ENCODE measurements at regions not wholly inside any gene's neighbourhood (a gene's known extent, or its start where the extent isn't known, plus 50 kb on each side); places are given as distances from the start of the nearest gene placed in this dataset.

DNA sequence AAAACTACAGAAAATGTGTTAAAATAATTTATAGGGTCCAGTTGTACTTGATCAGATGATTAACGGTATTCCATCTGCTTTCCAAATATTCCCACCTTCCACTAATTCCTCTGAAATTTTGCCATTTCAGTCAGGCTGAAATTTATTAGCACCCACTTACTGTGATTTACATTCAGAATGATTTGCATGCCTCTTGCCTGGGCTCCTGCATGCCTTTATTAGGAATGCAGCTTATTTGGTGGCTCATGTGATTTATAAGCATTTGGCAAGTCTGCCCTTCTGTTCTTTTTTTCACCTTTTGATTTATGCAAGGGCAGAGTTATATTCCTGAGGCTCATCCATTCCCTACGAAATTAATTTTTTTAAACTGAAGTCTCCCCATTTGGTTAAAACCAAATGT is 1594.5 kb upstream of the PIK3C3 start:
- H3K27me3 ChIP-seq (ENCODE audit: control insufficient read depth in 4 of 4, insufficient read depth in 4 of 4, low read length in 3 of 4), result no peaks in the 10 kb centered on the region
- H3K9me3 ChIP-seq (ENCODE audit: control insufficient read depth in 4 of 4, low read length in 3 of 4), result no peaks in the 10 kb centered on the region
- WGBS, result 57% methylated on average over 2 of the region's 2 CpGs
- H3K27ac ChIP-seq (ENCODE audit: low read depth in 1 of 2, low read length in 2 of 2), result no peak overlapping the region
- H3K36me3 ChIP-seq (ENCODE audit: control insufficient read depth in 4 of 4, insufficient read depth in 3 of 4, low read depth in 1 of 4, low read length in 3 of 4), result no peaks in the 10 kb centered on the region
- H3K4me3 ChIP-seq (ENCODE audit: low read depth in 1 of 3, low read length in 3 of 3), result no peak overlapping the region
- no peak overlapping the region for H3K9ac ChIP-seq (ENCODE audit: low read depth in 1 of 2, low read length in 2 of 2)
- TF ChIP-seq HNF4A (conservative IDR thresholded peaks at IDR 0.05) (no peak), EGR1 (IDR thresholded peaks at IDR 0.05; ENCODE audit: low read depth in 2 of 2) (no peak), NR2F2 (IDR thresholded peaks at IDR 0.05) (no peak)
- no peak for DNase-seq (ENCODE audit: low spot score)
- H3K4me1 ChIP-seq (ENCODE audit: control insufficient read depth in 4 of 4, insufficient read depth in 4 of 4, low read length in 3 of 4), result no peaks in the 10 kb centered on the region

GRCh38 chr18:40357536-40357935 is 1597.5 kb upstream of the PIK3C3 start:
- H3K27me3 ChIP-seq (ENCODE audit: control insufficient read depth in 4 of 4, insufficient read depth in 4 of 4, low read length in 3 of 4), result no peaks in the 10 kb centered on the region
- 80% methylated on average over 2 of the region's 2 CpGs for WGBS
- TF ChIP-seq, protein P1, sequence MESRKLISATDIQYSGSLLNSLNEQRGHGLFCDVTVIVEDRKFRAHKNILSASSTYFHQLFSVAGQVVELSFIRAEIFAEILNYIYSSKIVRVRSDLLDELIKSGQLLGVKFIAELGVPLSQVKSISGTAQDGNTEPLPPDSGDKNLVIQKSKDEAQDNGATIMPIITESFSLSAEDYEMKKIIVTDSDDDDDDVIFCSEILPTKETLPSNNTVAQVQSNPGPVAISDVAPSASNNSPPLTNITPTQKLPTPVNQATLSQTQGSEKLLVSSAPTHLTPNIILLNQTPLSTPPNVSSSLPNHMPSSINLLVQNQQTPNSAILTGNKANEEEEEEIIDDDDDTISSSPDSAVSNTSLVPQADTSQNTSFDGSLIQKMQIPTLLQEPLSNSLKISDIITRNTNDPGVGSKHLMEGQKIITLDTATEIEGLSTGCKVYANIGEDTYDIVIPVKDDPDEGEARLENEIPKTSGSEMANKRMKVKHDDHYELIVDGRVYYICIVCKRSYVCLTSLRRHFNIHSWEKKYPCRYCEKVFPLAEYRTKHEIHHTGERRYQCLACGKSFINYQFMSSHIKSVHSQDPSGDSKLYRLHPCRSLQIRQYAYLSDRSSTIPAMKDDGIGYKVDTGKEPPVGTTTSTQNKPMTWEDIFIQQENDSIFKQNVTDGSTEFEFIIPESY (IDR thresholded peaks at IDR 0.05), result no peak
- TF ChIP-seq HNF4G (IDR thresholded peaks at IDR 0.05) (no peak), TAF1 (conservative IDR thresholded peaks at IDR 0.05) (no peak), CTCF (IDR thresholded peaks at IDR 0.05; ENCODE audit: low read depth, low read length, missing input control) (no peak), GABPA (IDR thresholded peaks at IDR 0.05 in 1 of 2, conservative IDR thresholded peaks at IDR 0.05 in 1 of 2) (no peak), EGR1 (IDR thresholded peaks at IDR 0.05; ENCODE audit: low read depth in 2 of 2) (no peak), RAD21 (IDR thresholded peaks at IDR 0.05) (no peak), NR2F2 (IDR thresholded peaks at IDR 0.05) (no peak), SP1 (IDR thresholded peaks at IDR 0.05) (no peak), FOXA1 (IDR thresholded peaks at IDR 0.05) (no peak), JUND (IDR thresholded peaks at IDR 0.05) (no peak), FOXA2 (IDR thresholded peaks at IDR 0.05) (no peak)
- TF ChIP-seq, protein P2, sequence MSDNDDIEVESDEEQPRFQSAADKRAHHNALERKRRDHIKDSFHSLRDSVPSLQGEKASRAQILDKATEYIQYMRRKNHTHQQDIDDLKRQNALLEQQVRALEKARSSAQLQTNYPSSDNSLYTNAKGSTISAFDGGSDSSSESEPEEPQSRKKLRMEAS (IDR thresholded peaks at IDR 0.05), result no peak
- TF ChIP-seq, protein P3, sequence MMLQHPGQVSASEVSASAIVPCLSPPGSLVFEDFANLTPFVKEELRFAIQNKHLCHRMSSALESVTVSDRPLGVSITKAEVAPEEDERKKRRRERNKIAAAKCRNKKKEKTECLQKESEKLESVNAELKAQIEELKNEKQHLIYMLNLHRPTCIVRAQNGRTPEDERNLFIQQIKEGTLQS (IDR thresholded peaks at IDR 0.05), result no peak
- TF ChIP-seq, protein P4, sequence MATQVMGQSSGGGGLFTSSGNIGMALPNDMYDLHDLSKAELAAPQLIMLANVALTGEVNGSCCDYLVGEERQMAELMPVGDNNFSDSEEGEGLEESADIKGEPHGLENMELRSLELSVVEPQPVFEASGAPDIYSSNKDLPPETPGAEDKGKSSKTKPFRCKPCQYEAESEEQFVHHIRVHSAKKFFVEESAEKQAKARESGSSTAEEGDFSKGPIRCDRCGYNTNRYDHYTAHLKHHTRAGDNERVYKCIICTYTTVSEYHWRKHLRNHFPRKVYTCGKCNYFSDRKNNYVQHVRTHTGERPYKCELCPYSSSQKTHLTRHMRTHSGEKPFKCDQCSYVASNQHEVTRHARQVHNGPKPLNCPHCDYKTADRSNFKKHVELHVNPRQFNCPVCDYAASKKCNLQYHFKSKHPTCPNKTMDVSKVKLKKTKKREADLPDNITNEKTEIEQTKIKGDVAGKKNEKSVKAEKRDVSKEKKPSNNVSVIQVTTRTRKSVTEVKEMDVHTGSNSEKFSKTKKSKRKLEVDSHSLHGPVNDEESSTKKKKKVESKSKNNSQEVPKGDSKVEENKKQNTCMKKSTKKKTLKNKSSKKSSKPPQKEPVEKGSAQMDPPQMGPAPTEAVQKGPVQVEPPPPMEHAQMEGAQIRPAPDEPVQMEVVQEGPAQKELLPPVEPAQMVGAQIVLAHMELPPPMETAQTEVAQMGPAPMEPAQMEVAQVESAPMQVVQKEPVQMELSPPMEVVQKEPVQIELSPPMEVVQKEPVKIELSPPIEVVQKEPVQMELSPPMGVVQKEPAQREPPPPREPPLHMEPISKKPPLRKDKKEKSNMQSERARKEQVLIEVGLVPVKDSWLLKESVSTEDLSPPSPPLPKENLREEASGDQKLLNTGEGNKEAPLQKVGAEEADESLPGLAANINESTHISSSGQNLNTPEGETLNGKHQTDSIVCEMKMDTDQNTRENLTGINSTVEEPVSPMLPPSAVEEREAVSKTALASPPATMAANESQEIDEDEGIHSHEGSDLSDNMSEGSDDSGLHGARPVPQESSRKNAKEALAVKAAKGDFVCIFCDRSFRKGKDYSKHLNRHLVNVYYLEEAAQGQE (IDR thresholded peaks at IDR 0.05), result no peak
- H3K36me3 ChIP-seq (ENCODE audit: control insufficient read depth in 4 of 4, insufficient read depth in 3 of 4, low read depth in 1 of 4, low read length in 3 of 4), result no peaks in the 10 kb centered on the region
- no peak for DNase-seq (ENCODE audit: low spot score)
- H3K9ac ChIP-seq (ENCODE audit: low read depth in 1 of 2, low read length in 2 of 2), result no peak overlapping the region
- no peaks in the 10 kb centered on the region for H3K9me3 ChIP-seq (ENCODE audit: control insufficient read depth in 4 of 4, low read length in 3 of 4)
- H3K27ac ChIP-seq (ENCODE audit: low read depth in 1 of 2, low read length in 2 of 2), result no peak overlapping the region
- H3K4me1 ChIP-seq (ENCODE audit: control insufficient read depth in 4 of 4, insufficient read depth in 4 of 4, low read length in 3 of 4), result no peaks in the 10 kb centered on the region
- no peak overlapping the region for H3K4me3 ChIP-seq (ENCODE audit: low read depth in 1 of 3, low read length in 3 of 3)

Data from liver (tissue), 8 donors.